GM20000 (cell line): ENCODE measurements at regions not wholly inside any gene's neighbourhood (a gene's known extent, or its start where the extent isn't known, plus 50 kb on each side); places are given as distances from the start of the nearest gene placed in this dataset.

Experiments used
- DNase-seq: peaks from one replicate; pipeline ENCODE4 v3.0.0; 2012; ENCODE audit warnings: low spot score
- CTCF ChIP-seq: IDR thresholded peaks from 2 replicates; pipeline ENCODE4 v1.5.1; 2012; ENCODE audit warnings: mild to moderate bottlenecking, control low read depth; ENCODE audit errors: extremely low read depth, missing control alignments

DNA sequence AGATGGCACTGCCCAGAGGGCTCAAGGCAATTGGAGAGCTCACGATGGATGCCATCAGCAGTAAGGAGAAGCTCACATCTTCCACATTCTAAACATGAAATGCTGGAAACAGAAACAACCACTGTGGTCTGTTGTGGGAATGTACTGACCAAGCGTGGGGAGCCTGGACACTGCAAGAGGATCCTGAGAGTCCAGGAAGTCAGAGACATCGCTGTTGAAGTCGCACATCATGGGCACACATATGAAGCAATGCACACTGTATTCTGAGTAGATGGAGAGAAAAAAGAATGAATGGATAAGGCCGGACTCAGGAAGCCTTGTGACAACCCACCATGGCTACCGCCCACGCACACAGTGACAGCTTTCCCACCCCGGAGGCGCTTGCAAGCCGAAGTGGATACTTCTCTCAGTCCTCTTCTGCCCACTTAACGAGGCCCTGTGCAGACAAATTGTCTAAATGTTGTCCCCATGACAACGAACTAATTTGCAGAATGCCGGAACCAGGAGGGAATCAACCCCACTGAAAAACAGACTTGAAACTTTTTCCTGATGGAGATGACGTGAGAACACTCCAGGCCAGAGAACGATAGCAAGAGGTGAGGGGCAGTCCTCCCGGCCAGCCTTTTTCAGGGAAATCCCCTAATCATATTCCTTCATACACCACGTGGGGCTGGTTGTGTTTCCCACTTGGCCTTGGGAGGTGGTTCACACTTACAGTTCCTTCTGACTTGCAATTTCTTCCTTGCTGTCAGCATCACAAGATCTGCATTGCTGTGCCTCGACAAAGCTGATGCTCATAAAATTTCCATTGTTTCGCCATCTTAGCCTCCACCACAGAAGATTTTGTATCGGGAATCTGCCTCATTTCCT lies 109.6 kb upstream of the SERP2 start:
- no peak for DNase-seq
- no peak for TF ChIP-seq CTCF

- TF ChIP-seq CTCF: no peak
- DNase-seq: no peak
These were observed 107.3 kb upstream of the SERP2 start for GRCh38 chr13:44266305-44266704.

DNA sequence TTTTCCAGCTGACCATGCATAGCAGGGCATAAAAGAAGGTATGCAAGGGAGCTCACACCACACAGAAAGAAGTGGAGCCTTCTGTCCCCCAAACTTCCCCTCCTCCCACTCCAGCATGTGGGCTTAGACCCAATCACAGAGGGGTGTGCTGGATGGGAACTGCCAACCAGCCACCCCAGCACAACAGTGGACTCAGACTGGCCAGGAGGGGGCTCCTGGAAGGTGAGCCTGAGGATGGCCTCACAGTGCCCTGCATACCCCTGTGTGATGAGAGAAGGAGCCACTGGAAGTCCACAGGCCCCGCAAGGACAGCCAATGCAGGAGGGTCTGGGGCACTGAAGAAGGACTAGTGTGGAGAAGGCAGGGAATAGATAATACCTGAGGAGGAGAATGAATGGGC lies 106.9 kb upstream of the SERP2 start:
- no peak for DNase-seq
- TF ChIP-seq CTCF: no peak

DNA sequence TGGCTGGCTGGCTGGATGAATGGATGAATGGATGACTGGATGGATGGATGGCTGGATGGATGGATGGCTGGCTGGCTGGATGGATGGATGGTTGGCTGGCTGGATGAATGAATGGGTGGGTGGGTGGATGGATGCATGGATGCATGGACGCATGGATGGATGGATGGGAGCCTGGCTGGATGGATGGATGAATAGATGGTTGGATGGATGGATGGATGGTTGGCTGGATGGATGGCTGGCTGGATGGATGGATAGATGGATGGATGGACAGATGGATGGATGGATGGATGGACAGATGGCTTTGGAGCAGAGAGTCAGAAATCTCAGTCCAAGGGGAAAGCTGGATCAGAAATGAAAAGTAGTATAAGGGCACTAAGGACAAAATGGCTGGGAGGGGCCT lies 106.4 kb upstream of the SERP2 start:
- TF ChIP-seq CTCF: no peak

GRCh38 chr13:44267980-44268379 lies 105.6 kb upstream of the SERP2 start:
- TF ChIP-seq CTCF: no peak
- DNase-seq: no peak

More for the DNA sequence above, 106.4 kb upstream of the SERP2 start:
- DNase-seq: no peak

DNA sequence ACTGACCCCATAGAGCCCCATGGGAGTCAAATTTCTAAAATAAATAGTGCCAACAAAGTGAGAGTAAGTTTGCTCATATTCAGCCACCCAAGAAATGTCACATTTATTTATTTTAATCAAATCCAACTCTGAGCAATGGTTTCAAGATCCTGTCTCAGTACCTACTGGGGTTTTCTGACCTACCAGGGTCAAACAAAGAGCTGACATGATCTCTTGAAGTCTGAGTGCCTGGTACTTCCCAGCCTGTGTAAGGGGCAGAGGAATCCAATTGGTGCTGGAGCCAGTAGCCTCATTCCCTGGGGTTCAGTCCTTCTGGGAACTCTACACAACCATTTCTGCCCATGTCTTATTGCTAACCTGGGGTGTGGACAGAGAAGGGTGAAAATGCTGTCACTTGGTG lies 104.6 kb upstream of the SERP2 start:
- no peak for TF ChIP-seq CTCF
- no peak for DNase-seq

- TF ChIP-seq CTCF: no peak
- no peak for DNase-seq
These were observed 103.5 kb upstream of the SERP2 start for GRCh38 chr13:44270150-44270549.
